Tibial nerve (tissue), 4 donors: ENCODE measurements at regions not wholly inside any gene's neighbourhood (a gene's known extent, or its start where the extent isn't known, plus 50 kb on each side); places are given as distances from the start of the nearest gene placed in this dataset.

Source experiments
- DNase-seq, 2 donors: peaks; one replicate each; pipeline ENCODE4 v3.0.0-alpha.2; 2019; ENCODE audit warnings: low spot score in 2 of 2
- H3K27ac ChIP-seq, 4 donors: fragments of 200-600 bp; sonication (generic) in 3 of 4; one replicate each; pipeline ENCODE4 v1.5.1; 2017 to 2019; ENCODE audit warnings: mild to moderate bottlenecking in 1 of 4
- H3K27me3 ChIP-seq, 2 donors: fragments of 200-600 bp; sonication (generic) in 1 of 2; one replicate each; pipeline versions ENCODE4 v1.5.1 to v1.6.0; 2017 to 2019
- H3K36me3 ChIP-seq, 3 donors: fragments of 200-600 bp; sonication (generic); one replicate each; pipeline ENCODE4 v1.5.1; 2018 to 2019
- H3K4me1 ChIP-seq, 4 donors: fragments of 200-600 bp; sonication (generic) in 3 of 4; one replicate each; pipeline ENCODE4 v1.5.1; 2017 to 2019
- H3K4me3 ChIP-seq, 4 donors: fragments of 200-600 bp; sonication (generic) in 3 of 4; one replicate each; pipeline ENCODE4 v1.5.1; 2017 to 2019; ENCODE audit warnings: mild to moderate bottlenecking in 1 of 4, moderate library complexity in 1 of 4
- H3K9me3 ChIP-seq, 4 donors: fragments of 200-600 bp; sonication (generic) in 3 of 4; one replicate each; pipeline ENCODE4 v1.5.1; 2017 to 2019
- EP300 ChIP-seq, 2 donors: sonication (generic); formaldehyde crosslinking; IDR thresholded peaks; one replicate each; pipeline ENCODE4 v1.6.1; 2017; ENCODE audit warnings: antibody characterized with exemption in 2 of 2, mild to moderate bottlenecking in 1 of 2
- POLR2A ChIP-seq, 2 donors: fragments of 450-650 bp; IDR thresholded peaks; one replicate each; pipeline ENCODE4 v1.6.1; 2017; ENCODE audit warnings: antibody characterized with exemption in 2 of 2, mild to moderate bottlenecking in 2 of 2, moderate library complexity in 2 of 2
- WGBS, 2 donors: methylation state at CpG; one replicate each; pipeline ENCODE4 v1.1.5; 2018; 5-methylcytosine and 5-hydroxymethylcytosine counted together
- TF ChIP-seq, protein P1 (sequence below), 5 experiments: fragments of 200-600 bp in 3 of 5; fragments of 450-650 bp in 2 of 5; sonication (generic) in 3 of 5; IDR thresholded peaks; one replicate each; pipeline ENCODE4 v1.5.1; 2016 to 2019; ENCODE audit warnings: antibody characterized with exemption in 5 of 5, mild to moderate bottlenecking in 3 of 5, moderate library complexity in 2 of 5

DNA sequence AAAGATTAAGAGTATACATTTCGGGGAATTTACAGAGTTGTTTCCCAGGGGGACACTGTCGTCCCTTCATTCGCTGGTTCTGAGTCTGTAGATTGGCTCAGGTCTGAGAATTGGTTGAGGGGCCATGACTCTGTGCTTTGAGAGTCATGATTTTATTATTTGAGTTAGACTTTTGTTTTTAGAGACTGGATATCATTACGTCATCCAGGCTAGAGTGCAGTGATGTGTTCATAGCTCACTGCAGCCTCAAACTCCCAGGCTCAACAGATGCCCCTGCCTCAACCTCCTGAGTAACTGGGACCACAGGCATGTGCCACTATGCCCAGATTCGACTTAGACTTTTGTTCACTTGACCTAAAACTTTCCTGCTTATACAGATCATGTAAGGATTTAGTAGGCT is 112.3 kb upstream of the C14orf180 start:
- Histone ChIP-seq H3K4me3 (no peak overlapping the region), H3K36me3 (no peaks in the 10 kb centered on the region), H3K4me1 (peaks cover 0 to under 1% (median under 1%) of the 10 kb centered on the region in 4 donors), H3K9me3 (no peaks in the 10 kb centered on the region), H3K27me3 (peaks cover 0 to 30% of the 10 kb centered on the region in 2 donors), H3K27ac (no peak overlapping the region)
- DNase-seq = no peak
- TF ChIP-seq POLR2A (IDR thresholded peaks at IDR 0.05) (no peak), EP300 (IDR thresholded peaks at IDR 0.05) (no peak)
- TF ChIP-seq, protein P1, sequence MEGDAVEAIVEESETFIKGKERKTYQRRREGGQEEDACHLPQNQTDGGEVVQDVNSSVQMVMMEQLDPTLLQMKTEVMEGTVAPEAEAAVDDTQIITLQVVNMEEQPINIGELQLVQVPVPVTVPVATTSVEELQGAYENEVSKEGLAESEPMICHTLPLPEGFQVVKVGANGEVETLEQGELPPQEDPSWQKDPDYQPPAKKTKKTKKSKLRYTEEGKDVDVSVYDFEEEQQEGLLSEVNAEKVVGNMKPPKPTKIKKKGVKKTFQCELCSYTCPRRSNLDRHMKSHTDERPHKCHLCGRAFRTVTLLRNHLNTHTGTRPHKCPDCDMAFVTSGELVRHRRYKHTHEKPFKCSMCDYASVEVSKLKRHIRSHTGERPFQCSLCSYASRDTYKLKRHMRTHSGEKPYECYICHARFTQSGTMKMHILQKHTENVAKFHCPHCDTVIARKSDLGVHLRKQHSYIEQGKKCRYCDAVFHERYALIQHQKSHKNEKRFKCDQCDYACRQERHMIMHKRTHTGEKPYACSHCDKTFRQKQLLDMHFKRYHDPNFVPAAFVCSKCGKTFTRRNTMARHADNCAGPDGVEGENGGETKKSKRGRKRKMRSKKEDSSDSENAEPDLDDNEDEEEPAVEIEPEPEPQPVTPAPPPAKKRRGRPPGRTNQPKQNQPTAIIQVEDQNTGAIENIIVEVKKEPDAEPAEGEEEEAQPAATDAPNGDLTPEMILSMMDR (IDR thresholded peaks at IDR 0.05) = no peak
- 73 to 76% methylated on average over 5 of the region's 5 CpGs for WGBS, 2 donors

DNA sequence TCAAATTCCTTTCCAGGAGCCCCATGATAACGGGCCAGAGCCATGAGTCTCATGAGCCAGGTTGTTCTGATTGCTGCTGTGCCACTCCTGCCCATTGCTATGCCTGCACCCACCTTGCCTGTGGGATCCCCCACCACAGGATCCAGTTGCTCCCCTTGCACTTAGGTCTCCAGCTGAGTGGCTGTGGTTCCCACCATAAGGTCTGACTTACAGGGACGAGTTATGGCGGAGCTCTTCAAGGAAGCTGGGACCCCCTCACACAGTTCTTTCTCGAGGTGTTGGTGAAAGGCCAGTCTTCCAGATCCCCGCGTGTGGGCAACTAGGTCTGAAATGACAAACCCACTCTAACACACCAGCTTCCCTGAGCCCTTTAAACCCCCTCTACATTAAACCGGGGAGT is 111.9 kb upstream of the C14orf180 start:
- Histone ChIP-seq H3K36me3 (no peaks in the 10 kb centered on the region), H3K9me3 (no peaks in the 10 kb centered on the region), H3K27me3 (peaks cover 0 to 29% of the 10 kb centered on the region in 2 donors), H3K27ac (no peak overlapping the region), H3K4me1 (no peaks in the 10 kb centered on the region), H3K4me3 (no peak overlapping the region)
- no peak for DNase-seq
- WGBS, 2 donors = 86 to 87% methylated on average over 7 of the region's 7 CpGs
- TF ChIP-seq EP300 (IDR thresholded peaks at IDR 0.05) (no peak), POLR2A (IDR thresholded peaks at IDR 0.05) (no peak)
- TF ChIP-seq, protein P1 (IDR thresholded peaks at IDR 0.05) = no peak

DNA sequence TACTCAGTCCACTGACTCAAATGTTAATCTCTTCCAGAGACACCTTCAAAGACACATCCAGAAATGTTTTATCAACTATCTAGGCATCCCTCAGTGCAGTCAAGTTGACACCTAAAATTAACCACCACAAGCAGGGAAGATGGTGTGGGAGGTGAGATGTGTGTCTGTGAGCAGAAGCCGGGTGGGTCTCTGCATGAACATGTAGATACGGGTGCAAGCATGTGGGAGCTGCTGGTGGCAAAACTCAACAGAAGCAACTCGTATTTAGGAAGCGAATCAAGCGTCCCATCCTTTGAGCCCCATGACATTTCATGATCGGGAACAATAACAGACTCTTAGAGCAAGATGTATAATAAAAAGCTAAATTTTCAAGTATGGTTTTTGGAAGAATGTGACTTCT is 110.0 kb upstream of the C14orf180 start:
- Histone ChIP-seq H3K9me3 (no peaks in the 10 kb centered on the region), H3K27ac (no peak overlapping the region), H3K27me3 (peaks cover 0 to 29% of the 10 kb centered on the region in 2 donors), H3K4me3 (no peak overlapping the region), H3K36me3 (no peaks in the 10 kb centered on the region), H3K4me1 (no peaks in the 10 kb centered on the region)
- WGBS, 2 donors = 88 to 94% methylated on average over 6 of the region's 6 CpGs
- TF ChIP-seq, protein P1 (IDR thresholded peaks at IDR 0.05) = no peak
- TF ChIP-seq POLR2A (IDR thresholded peaks at IDR 0.05) (no peak), EP300 (IDR thresholded peaks at IDR 0.05) (no peak)
- DNase-seq = no peak

DNA sequence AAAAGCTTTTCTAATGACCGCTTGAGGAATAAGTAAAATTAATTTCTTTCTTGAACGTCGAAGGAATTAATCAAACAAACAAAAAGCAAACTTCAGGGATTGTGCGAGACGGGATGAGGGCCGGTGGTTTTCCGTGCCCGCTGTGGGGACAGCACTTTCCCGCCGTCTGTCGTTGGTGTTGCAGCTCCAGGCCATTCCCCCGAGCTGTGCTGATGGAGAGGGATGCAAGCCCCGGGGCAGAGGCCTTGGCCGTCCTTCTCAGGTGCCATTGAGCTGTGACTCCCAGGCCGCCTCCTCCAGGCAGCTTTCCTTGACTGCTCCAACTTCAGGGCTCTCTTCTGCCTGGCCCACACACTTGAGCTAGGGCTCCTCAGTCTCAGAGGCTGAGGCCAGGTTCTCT is 109.0 kb upstream of the C14orf180 start:
- Histone ChIP-seq H3K9me3 (no peaks in the 10 kb centered on the region), H3K27me3 (peaks cover 0 to 28% of the 10 kb centered on the region in 2 donors), H3K27ac (no peak overlapping the region), H3K4me1 (no peaks in the 10 kb centered on the region), H3K36me3 (no peaks in the 10 kb centered on the region), H3K4me3 (no peak overlapping the region)
- WGBS, 2 donors = 81 to 83% methylated on average over 15 of the region's 15 CpGs
- DNase-seq = no peak
- TF ChIP-seq EP300 (IDR thresholded peaks at IDR 0.05) = no peak
- TF ChIP-seq, protein P1 (IDR thresholded peaks at IDR 0.05) = no peak

DNA sequence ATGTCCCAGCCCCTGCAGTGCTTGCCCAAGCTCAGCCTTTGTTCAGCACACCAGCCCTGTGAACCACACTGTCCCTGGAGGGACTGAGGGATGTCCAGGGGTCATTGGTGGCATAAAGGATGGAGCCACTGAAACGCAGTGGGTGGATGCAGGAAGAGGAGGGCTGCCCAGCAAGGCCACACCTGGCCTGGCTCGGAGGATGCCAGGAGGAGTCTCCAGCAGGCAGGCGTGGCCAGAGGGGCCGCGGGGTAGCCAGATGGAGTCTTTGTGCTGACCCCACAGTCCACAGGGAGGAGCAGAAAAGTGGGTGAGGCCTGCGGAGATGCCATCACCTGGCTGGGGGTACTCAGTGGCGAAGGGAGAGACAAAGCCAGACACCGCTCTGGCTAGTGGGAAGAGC is 108.5 kb upstream of the C14orf180 start:
- Histone ChIP-seq H3K27me3 (peaks cover 0 to 32% of the 10 kb centered on the region in 2 donors), H3K36me3 (no peaks in the 10 kb centered on the region), H3K4me1 (no peaks in the 10 kb centered on the region), H3K9me3 (no peaks in the 10 kb centered on the region), H3K27ac (no peak overlapping the region), H3K4me3 (no peak overlapping the region)
- TF ChIP-seq EP300 (IDR thresholded peaks at IDR 0.05) = no peak
- TF ChIP-seq POLR2A (IDR thresholded peaks at IDR 0.05) = no peak
- TF ChIP-seq, protein P1 (IDR thresholded peaks at IDR 0.05) = no peak
- DNase-seq = no peak
- 84 to 87% methylated on average over 8 of the region's 8 CpGs for WGBS, 2 donors
